Loucy (cell line): ENCODE measurements at regions not wholly inside any gene's neighbourhood (a gene's known extent, or its start where the extent isn't known, plus 50 kb on each side); places are given as distances from the start of the nearest gene placed in this dataset.
"Not testable (repeated sequence)": the region's sequence is repeated elsewhere in the genome, so short reads cannot be mapped to it uniquely, and the experiment has no call there.

Experiments
- CTCF ChIP-seq: fragments of 200-600 bp; sonication (generic); conservative IDR thresholded peaks from 2 replicates; pipeline ENCODE4 v1.5.1; 2014; ENCODE audit warnings: mild to moderate bottlenecking, antibody characterized with exemption, low read length
- EZH2phosphoT487 ChIP-seq: fragments of 200-600 bp; IDR thresholded peaks from 2 replicates; pipeline ENCODE4 v1.6.1; 2018; ENCODE audit warnings: antibody characterized with exemption, mild to moderate bottlenecking, moderate library complexity, borderline replicate concordance

GRCh38 chr14:106001277-106001676 lies 474.9 kb downstream of the TMEM121 start:
- TF ChIP-seq CTCF, EZH2phosphoT487: not testable (repeated sequence)
